Common myeloid progenitor, CD34-positive (primary cell): ENCODE measurements at regions not wholly inside any gene's neighbourhood (a gene's known extent, or its start where the extent isn't known, plus 50 kb on each side); places are given as distances from the start of the nearest gene placed in this dataset.

Source experiments
- CTCF ChIA-PET: fragments of 350-600 bp; sonication (Branson Sonifier 250); formaldehyde crosslinking; loops from one replicate; lab custom pipeline; 2021; ENCODE audit warnings: antibody characterized with exemption; lab: Charles Lee
- POLR2A ChIA-PET: fragments of 350-600 bp; sonication (Branson Sonifier 250); formaldehyde crosslinking; loops from one replicate; lab custom pipeline; 2021; ENCODE audit warnings: antibody characterized with exemption; lab: Charles Lee
- DNase-seq, 3 donors: peaks; one replicate each; pipeline versions ENCODE4 v3.0.0 to v3.0.0-alpha.2; 2013
- H3K27ac ChIP-seq, 2 experiments: 1 replicate in 1 of 2; 2 replicates in 1 of 2; pipeline ENCODE4 v1.7.0; 2013; ENCODE audit warnings: inconsistent platforms in 2 of 2, low read length in 2 of 2, mild to moderate bottlenecking in 2 of 2, low read depth in 1 of 2, moderate library complexity in 1 of 2; ENCODE audit not compliant: severe bottlenecking in 2 of 2, insufficient read depth in 1 of 2, poor library complexity in 1 of 2
- H3K27me3 ChIP-seq, 5 experiments: replicated peaks in 2 of 5; 1 replicate in 3 of 5; 2 replicates in 2 of 5; pipeline versions ENCODE4 v1.6.1 to v1.7.0; 2013; ENCODE audit warnings: low read length in 4 of 5, mild to moderate bottlenecking in 2 of 5, moderate library complexity in 2 of 5, inconsistent platforms in 1 of 5; ENCODE audit not compliant: insufficient read depth in 5 of 5, control insufficient read depth in 4 of 5
- H3K36me3 ChIP-seq, 4 experiments: 1 replicate in 2 of 4; 2 replicates in 2 of 4; pipeline versions ENCODE4 v1.6.1 to v1.7.0; 2013; ENCODE audit warnings: low read length in 3 of 4, control low read depth in 1 of 4, mild to moderate bottlenecking in 1 of 4; ENCODE audit not compliant: control insufficient read depth in 4 of 4, insufficient read depth in 4 of 4
- H3K4me1 ChIP-seq, 4 experiments: 1 replicate in 3 of 4; 2 replicates in 1 of 4; pipeline versions ENCODE4 v1.6.1 to v1.7.1; 2013; ENCODE audit warnings: low read length in 3 of 4, mild to moderate bottlenecking in 3 of 4, control low read depth in 1 of 4, inconsistent platforms in 1 of 4, moderate library complexity in 1 of 4; ENCODE audit not compliant: control insufficient read depth in 4 of 4, insufficient read depth in 4 of 4; ENCODE audit errors: control extremely low read depth in 1 of 4
- H3K4me3 ChIP-seq, 7 experiments: 1 replicate in 4 of 7; 2 replicates in 3 of 7; pipeline versions ENCODE4 v1.5.1 to v1.7.0; 2013; ENCODE audit warnings: mild to moderate bottlenecking in 7 of 7, low read length in 6 of 7, moderate library complexity in 6 of 7, inconsistent platforms in 2 of 7, low read depth in 2 of 7, control low read depth in 1 of 7; ENCODE audit not compliant: insufficient read depth in 4 of 7, control insufficient read depth in 1 of 7; ENCODE audit errors: extremely low read depth in 1 of 7
- H3K9me3 ChIP-seq, 5 experiments: 1 replicate in 4 of 5; 2 replicates in 1 of 5; pipeline versions ENCODE4 v1.6.1 to v1.7.1; 2013; ENCODE audit warnings: low read length in 4 of 5, mild to moderate bottlenecking in 2 of 5, inconsistent platforms in 1 of 5, low read depth in 1 of 5, moderate library complexity in 1 of 5; ENCODE audit not compliant: control insufficient read depth in 4 of 5, insufficient read depth in 2 of 5; ENCODE audit errors: control extremely low read depth in 1 of 5
- WGBS: methylation state at CpG from one replicate; pipeline ENCODE4 v1.1.5; 2013; ENCODE audit not compliant: insufficient coverage; 5-methylcytosine and 5-hydroxymethylcytosine counted together

DNA sequence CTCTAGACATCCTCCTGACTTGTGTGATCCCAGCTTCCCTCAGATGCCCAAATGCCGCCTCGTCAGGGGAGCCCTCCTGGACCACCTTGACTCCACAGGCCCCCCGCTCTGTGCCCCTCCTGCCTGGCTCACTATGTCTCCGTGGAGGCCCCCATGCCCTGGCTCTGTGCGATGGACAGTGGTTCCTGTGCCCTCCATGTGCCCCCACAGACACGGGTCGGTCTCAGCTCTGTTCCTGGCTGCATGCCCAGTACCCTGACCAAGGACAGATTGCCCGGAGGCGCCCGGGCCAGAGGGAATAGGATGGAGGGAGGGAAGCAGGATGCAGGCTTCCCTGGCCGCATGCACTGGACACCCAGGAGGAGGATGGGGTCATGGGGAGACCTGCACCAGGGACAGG is 1274.6 kb downstream of the BRD1 start:
- no peaks in the 10 kb centered on the region for H3K36me3 ChIP-seq
- POLR2A ChIA-PET, result no interaction called here
- 91% methylated on average over 10 of the region's 11 CpGs for WGBS
- no peaks in the 10 kb centered on the region for H3K9me3 ChIP-seq
- no peak for DNase-seq
- H3K27me3 ChIP-seq, result no peaks in the 10 kb centered on the region
- CTCF ChIA-PET, result interaction anchor here (1.1 kb wide), 1 partner anchor 9 kb away, joined by 3 read pairs; no protein-coding TSS in a partner anchor
- H3K27ac ChIP-seq, result no peak overlapping the region
- H3K4me1 ChIP-seq, result no peaks in the 10 kb centered on the region
- no peak overlapping the region for H3K4me3 ChIP-seq

DNA sequence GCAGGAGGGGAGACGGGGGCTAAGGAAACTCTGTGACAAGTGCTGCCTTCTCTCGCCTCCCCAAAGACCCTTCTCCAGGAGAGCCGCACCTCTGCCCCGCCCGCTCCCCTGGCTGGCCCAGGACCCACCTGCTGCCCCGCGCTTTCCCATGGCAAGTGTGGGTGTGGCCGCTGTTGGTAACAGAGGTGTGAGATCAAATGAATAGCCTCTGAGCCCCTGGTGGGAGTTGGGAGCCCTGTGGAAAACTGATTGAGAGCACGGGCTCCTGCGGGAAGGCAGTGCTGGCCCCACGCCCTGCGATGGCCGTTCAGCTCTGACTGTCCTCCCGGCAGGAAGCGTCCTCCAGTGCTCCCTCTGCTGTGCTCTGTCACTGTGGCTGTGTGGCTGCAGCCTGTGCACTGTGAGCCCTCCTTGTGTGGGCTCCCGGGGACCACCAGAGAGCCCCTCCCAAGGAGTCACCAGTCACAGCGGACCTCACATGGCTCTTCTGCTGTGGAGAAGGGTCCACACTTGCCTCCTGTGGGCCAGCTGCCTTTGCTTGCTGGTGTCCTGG is 1275.9 kb downstream of the BRD1 start:
- H3K27me3 ChIP-seq, result peaks cover 0 to 2% (median 0%) of the 10 kb centered on the region in 5 experiments
- H3K27ac ChIP-seq, result no peak overlapping the region
- ChIA-PET CTCF (no interaction called here), POLR2A (no interaction called here)
- H3K9me3 ChIP-seq, result no peaks in the 10 kb centered on the region
- DNase-seq, result no peak
- WGBS, result 88% methylated on average over 11 of the region's 17 CpGs
- H3K36me3 ChIP-seq, result no peaks in the 10 kb centered on the region
- no peak overlapping the region for H3K4me3 ChIP-seq
- no peaks in the 10 kb centered on the region for H3K4me1 ChIP-seq

DNA sequence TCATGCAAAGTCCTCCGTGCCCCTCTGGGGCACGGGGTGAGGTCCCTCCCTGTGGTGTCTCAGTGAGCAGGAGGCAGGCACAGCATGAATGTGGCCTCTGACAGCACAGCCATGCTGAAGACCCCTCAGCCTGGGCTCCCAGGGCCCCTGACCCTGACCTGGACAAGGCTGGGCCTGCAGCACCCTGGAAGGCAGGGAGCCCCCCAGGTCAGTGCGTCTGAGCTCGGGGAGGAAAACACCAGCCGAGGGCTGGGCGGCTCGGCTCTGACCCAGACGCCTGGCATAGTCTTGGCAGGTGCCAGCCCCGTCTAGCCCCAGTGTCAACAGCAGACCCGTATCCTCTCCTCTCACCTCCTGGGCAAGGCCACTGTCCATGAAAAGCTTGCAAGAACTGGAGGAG is 1276.6 kb downstream of the BRD1 start:
- ChIA-PET POLR2A (no interaction called here), CTCF (no interaction called here)
- no peak for DNase-seq
- no peaks in the 10 kb centered on the region for H3K9me3 ChIP-seq
- no peak overlapping the region for H3K4me3 ChIP-seq
- no peaks in the 10 kb centered on the region for H3K36me3 ChIP-seq
- H3K27me3 ChIP-seq, result peaks cover 0 to 4% (median 0%) of the 10 kb centered on the region in 5 experiments
- no peaks in the 10 kb centered on the region for H3K4me1 ChIP-seq
- no peak overlapping the region for H3K27ac ChIP-seq
- WGBS, result 97% methylated on average over 6 of the region's 10 CpGs

DNA sequence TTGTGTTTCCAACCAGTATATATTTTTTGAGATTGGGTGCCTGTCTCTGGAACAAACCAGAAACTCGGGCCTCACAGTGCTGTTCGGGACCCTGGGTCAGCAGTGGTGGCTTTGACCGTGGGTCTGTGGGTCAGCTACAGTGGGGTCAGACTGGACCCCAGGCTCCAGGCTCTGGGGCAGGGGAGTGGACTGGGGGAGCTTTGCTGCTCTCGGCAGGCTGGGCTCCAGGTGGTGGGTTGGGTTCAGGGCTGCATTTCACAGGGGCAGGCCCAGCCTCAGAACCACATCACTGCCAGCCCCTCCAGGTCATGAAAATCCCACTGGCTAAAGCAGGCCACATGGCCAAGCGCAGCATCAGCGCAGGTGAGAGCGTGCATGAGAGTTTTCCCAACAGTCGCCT is 1279.3 kb downstream of the BRD1 start:
- no peak for DNase-seq
- H3K27ac ChIP-seq, result no peak overlapping the region

DNA sequence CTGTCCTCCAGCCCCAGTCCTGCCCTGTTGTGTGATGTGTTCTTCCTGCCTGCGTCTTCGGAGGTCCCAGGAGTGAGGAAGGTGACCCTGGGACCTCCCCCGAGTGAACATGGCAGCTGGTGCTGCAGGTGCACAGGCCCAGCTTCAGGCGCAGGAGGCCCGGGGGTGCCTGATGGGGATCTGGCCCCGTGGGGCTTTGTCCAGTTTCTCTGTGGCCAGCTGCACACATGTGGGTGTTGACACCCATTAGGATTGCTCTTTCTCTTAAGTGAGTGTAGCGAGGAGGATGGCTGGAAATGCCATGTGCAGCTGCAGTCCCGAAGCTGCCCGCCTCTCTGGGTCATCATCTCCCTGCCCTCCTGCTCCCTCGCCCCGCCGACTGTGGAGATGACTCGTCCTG is 1279.7 kb downstream of the BRD1 start:
- 94% methylated on average over 10 of the region's 13 CpGs for WGBS
- CTCF ChIA-PET, result no interaction called here
- Histone ChIP-seq H3K9me3 (no peaks in the 10 kb centered on the region), H3K27ac (no peak overlapping the region), H3K4me1 (no peaks in the 10 kb centered on the region), H3K27me3 (peaks cover 0 to 4% (median 0%) of the 10 kb centered on the region in 5 experiments), H3K4me3 (no peak overlapping the region), H3K36me3 (no peaks in the 10 kb centered on the region)
- DNase-seq, result no peak
- POLR2A ChIA-PET, result no interaction called here

More for the DNA sequence above, 1279.3 kb downstream of the BRD1 start:
- Histone ChIP-seq H3K4me3 (no peak overlapping the region), H3K9me3 (no peaks in the 10 kb centered on the region), H3K4me1 (no peaks in the 10 kb centered on the region), H3K27me3 (peaks cover 0 to 4% (median 0%) of the 10 kb centered on the region in 5 experiments), H3K36me3 (no peaks in the 10 kb centered on the region)
- ChIA-PET CTCF (no interaction called here), POLR2A (no interaction called here)
- 97% methylated on average over 5 of the region's 8 CpGs for WGBS

DNA sequence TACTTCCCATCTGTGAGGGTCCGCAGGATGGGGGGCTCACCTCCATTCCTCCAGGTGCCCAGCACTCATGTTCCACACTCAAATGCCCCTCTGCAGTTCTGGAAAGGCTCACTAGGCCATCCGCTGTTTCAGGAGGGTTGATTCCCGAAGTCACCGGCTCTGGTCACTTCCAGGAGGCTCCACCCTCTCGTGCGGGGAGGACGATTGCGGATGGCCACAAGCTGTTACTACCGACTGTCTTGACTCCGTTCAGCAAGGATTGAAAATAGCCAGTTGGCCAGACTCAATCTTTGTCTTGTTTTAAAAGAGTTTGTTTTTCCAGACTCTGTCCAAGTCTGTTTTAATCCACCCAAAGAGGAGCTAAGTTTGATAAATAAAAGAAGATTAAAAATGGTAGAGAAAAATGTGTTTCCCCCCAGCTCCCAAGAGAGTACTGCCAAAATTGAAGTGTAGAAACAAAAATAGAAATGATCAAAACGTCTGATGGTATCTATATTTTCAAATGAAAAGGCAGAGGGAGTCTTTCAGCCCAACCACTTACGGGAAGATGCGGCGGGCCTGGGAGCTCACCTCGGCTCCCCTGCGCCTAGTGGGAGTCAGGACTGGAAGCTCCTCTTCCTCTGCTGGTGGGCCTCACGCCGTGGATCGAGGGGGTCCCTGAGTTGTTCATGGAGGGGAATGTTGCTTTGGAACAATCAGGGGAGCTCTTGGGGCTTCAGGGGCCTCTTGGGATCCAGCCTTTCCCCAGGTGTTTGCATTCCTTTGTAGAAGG is 1280.8 kb downstream of the BRD1 start:
- CTCF ChIA-PET, result no interaction called here
- Histone ChIP-seq H3K4me3 (no peak overlapping the region), H3K9me3 (no peaks in the 10 kb centered on the region), H3K4me1 (no peaks in the 10 kb centered on the region), H3K36me3 (no peaks in the 10 kb centered on the region), H3K27ac (no peak overlapping the region), H3K27me3 (peaks cover 0 to 4% (median 0%) of the 10 kb centered on the region in 5 experiments)
- DNase-seq, result no peak
- 90% methylated on average over 18 of the region's 19 CpGs for WGBS
- POLR2A ChIA-PET, result no interaction called here

DNA sequence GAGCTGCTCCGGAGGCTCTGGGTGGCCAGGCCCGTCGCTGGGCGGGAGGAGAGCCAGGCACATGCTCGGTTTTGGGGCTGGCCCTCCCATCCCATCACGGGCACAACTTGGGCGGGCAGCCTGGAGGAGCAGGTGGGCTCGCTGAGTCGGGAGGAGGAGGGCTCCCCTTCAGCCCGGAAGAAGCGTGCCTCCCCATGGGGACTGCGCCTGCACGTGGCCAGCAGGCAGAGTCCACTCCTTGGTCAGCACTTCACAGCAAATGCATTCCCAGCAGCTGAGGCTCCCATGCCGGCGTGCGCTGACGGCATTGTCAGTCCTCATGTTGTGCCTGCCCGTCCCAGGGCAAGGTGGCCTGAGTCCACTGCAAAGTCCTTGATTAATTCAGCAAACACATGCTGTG is 1281.7 kb downstream of the BRD1 start:
- H3K4me3 ChIP-seq, result no peak overlapping the region
- no peak for DNase-seq
- CTCF ChIA-PET, result no interaction called here
- H3K27ac ChIP-seq, result no peak overlapping the region
- H3K27me3 ChIP-seq, result peaks cover 0 to 4% (median 0%) of the 10 kb centered on the region in 5 experiments
- WGBS, result 93% methylated on average over 18 of the region's 18 CpGs
- H3K4me1 ChIP-seq, result no peaks in the 10 kb centered on the region
- H3K9me3 ChIP-seq, result no peaks in the 10 kb centered on the region
- POLR2A ChIA-PET, result no interaction called here
- H3K36me3 ChIP-seq, result no peaks in the 10 kb centered on the region
